CD4-positive, alpha-beta T cell (primary cell): ENCODE measurements at regions not wholly inside any gene's neighbourhood (a gene's known extent, or its start where the extent isn't known, plus 50 kb on each side); places are given as distances from the start of the nearest gene placed in this dataset.

Source experiments
- ATAC-seq: fragments of 200-7000 bp; cut with Tn5 transposase; one replicate; pipeline ENCODE4 v1.10.0; 2022; ENCODE audit warnings: mild to moderate bottlenecking; ENCODE audit not compliant: poor library complexity
- CTCF ChIA-PET: fragments of 350-600 bp; sonication (Branson Sonifier 250); formaldehyde crosslinking; loops from one replicate; lab custom pipeline; 2021; ENCODE audit warnings: antibody characterized with exemption, inconsistent platforms; lab: Charles Lee
- POLR2A ChIA-PET: fragments of 350-600 bp; sonication (Branson Sonifier 250); formaldehyde crosslinking; loops from one replicate; lab custom pipeline; 2021; ENCODE audit warnings: antibody characterized with exemption, inconsistent platforms; lab: Charles Lee
- DNase-seq, 14 experiments: peaks; one replicate each; pipeline ENCODE4 v3.0.0-alpha.2; 2013 to 2020; ENCODE audit warnings: mixed read lengths in 2 of 14
- H3K27ac ChIP-seq, 2 donors: one replicate each; pipeline versions ENCODE4 v1.5.1 to v1.7.0; 2013; ENCODE audit warnings: low read length in 2 of 2, low read depth in 1 of 2, mild to moderate bottlenecking in 1 of 2
- H3K27me3 ChIP-seq, 2 experiments: 1 replicate in 1 of 2; 2 replicates in 1 of 2; pipeline versions ENCODE4 v1.6.1 to v1.7.0; 2013; ENCODE audit warnings: low read length in 2 of 2, control low read depth in 1 of 2, mild to moderate bottlenecking in 1 of 2, moderate library complexity in 1 of 2; ENCODE audit not compliant: insufficient read depth in 2 of 2, control insufficient read depth in 1 of 2
- H3K36me3 ChIP-seq: one replicate; pipeline ENCODE4 v1.6.1; 2013; ENCODE audit warnings: low read length, control low read depth; ENCODE audit not compliant: insufficient read depth
- H3K4me1 ChIP-seq: one replicate; pipeline ENCODE4 v1.6.1; 2013; ENCODE audit warnings: low read length, control low read depth; ENCODE audit not compliant: insufficient read depth
- H3K4me3 ChIP-seq: one replicate; pipeline ENCODE4 v1.5.1; 2013; ENCODE audit warnings: mild to moderate bottlenecking, low read length, moderate library complexity
- H3K9me3 ChIP-seq, 2 experiments: 1 replicate in 1 of 2; 2 replicates in 1 of 2; pipeline versions ENCODE4 v1.6.1 to v1.7.0; 2013; ENCODE audit warnings: low read length in 2 of 2, mild to moderate bottlenecking in 2 of 2, control low read depth in 1 of 2, moderate library complexity in 1 of 2; ENCODE audit not compliant: control insufficient read depth in 1 of 2, insufficient read depth in 1 of 2
- H3K27ac Mint-ChIP-seq: one replicate; pipeline ENCODE4 v1.8.0; 2020; ENCODE audit warnings: mixed read lengths
- H3K27me3 Mint-ChIP-seq: one replicate; pipeline ENCODE4 v1.8.0; 2021; ENCODE audit warnings: mixed read lengths
- H3K36me3 Mint-ChIP-seq: one replicate; pipeline ENCODE4 v1.8.0; 2021; ENCODE audit warnings: low read depth, mixed read lengths
- H3K4me1 Mint-ChIP-seq: one replicate; pipeline ENCODE4 v1.8.0; 2021; ENCODE audit warnings: low read depth, mixed read lengths
- H3K4me3 Mint-ChIP-seq: one replicate; pipeline ENCODE4 v1.8.0; 2020; ENCODE audit warnings: mild to moderate bottlenecking, mixed read lengths
- H3K9me3 Mint-ChIP-seq: one replicate; pipeline ENCODE4 v1.8.0; 2020; ENCODE audit warnings: mixed read lengths
- intact Hi-C, 2 experiments: fragments of 100-400 bp; cut with DNase I in 1 of 2; cut with micrococcal nuclease in 1 of 2; formaldehyde crosslinking; loops; one replicate each; pipeline versions ENCODE4 v1.15.1 to v1.9.0; 2023 to 2025; cut with DNase I, micrococcal nuclease
- TF ChIP-seq, protein P1 (sequence below): fragments of 200-600 bp; IDR thresholded peaks from one replicate; pipeline ENCODE4 v1.8.0; 2022; ENCODE audit warnings: antibody characterized with exemption, mild to moderate bottlenecking

GRCh38 chr6:156556811-156557210, 220.4 kb upstream of the ARID1B start:
- CTCF ChIA-PET, result no interaction called here
- intact Hi-C loops, result no loop called here
- Histone ChIP-seq H3K4me3 (no peak overlapping the region), H3K9me3 (peaks cover 0 to 3% of the 10 kb centered on the region in 2 experiments), H3K36me3 (no peaks in the 10 kb centered on the region), H3K27ac (no peak overlapping the region), H3K4me1 (no peaks in the 10 kb centered on the region), H3K27me3 (no peaks in the 10 kb centered on the region)
- Mint-ChIP-seq H3K4me1 (no peaks in the 10 kb centered on the region), H3K27ac (no peak overlapping the region), H3K9me3 (peaks cover 7% of the 10 kb centered on the region), H3K4me3 (no peak overlapping the region), H3K27me3 (peaks cover 6% of the 10 kb centered on the region), H3K36me3 (no peaks in the 10 kb centered on the region)
- TF ChIP-seq, protein P1, sequence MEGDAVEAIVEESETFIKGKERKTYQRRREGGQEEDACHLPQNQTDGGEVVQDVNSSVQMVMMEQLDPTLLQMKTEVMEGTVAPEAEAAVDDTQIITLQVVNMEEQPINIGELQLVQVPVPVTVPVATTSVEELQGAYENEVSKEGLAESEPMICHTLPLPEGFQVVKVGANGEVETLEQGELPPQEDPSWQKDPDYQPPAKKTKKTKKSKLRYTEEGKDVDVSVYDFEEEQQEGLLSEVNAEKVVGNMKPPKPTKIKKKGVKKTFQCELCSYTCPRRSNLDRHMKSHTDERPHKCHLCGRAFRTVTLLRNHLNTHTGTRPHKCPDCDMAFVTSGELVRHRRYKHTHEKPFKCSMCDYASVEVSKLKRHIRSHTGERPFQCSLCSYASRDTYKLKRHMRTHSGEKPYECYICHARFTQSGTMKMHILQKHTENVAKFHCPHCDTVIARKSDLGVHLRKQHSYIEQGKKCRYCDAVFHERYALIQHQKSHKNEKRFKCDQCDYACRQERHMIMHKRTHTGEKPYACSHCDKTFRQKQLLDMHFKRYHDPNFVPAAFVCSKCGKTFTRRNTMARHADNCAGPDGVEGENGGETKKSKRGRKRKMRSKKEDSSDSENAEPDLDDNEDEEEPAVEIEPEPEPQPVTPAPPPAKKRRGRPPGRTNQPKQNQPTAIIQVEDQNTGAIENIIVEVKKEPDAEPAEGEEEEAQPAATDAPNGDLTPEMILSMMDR, result no peak
- POLR2A ChIA-PET, result no interaction called here
- ATAC-seq (no peak), DNase-seq (no peak)

- DNase-seq (no peak), ATAC-seq (no peak)
- Histone ChIP-seq H3K36me3 (no peaks in the 10 kb centered on the region), H3K4me1 (no peaks in the 10 kb centered on the region), H3K9me3 (peaks cover 0 to 3% of the 10 kb centered on the region in 2 experiments), H3K4me3 (no peak overlapping the region), H3K27me3 (no peaks in the 10 kb centered on the region), H3K27ac (no peak overlapping the region)
- H3K4me1 Mint-ChIP-seq, result no peaks in the 10 kb centered on the region
- TF ChIP-seq, protein P1, result no peak
- H3K9me3 Mint-ChIP-seq, result peaks cover 2% of the 10 kb centered on the region
- intact Hi-C loops, result no loop called here
- ChIA-PET CTCF (no interaction called here), POLR2A (no interaction called here)
- H3K27ac Mint-ChIP-seq, result no peak overlapping the region
- H3K36me3 Mint-ChIP-seq, result no peaks in the 10 kb centered on the region
- no peak overlapping the region for H3K4me3 Mint-ChIP-seq
- peaks cover 6% of the 10 kb centered on the region for H3K27me3 Mint-ChIP-seq
These were observed 222.1 kb upstream of the ARID1B start for GRCh38 chr6:156555116-156555515.

DNA sequence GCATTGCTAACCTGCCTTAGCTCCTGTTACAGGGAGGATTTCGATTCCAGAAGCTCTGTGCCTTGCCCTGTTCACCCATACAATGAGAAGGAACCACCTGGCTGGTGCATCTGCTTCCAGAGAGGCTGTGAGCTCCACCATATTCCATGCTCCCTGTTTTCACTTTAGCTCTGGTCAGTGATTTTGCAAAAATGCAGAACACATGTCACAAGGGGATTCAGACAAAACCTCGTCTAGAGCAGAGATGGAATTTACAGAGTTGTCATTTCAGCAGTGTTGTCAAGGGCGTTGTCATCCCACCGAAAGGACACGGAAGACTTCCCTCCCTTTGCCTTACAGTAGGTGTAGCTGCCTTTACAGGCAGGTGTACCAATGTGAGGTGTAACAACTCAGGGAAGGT, 223.0 kb upstream of the ARID1B start:
- Mint-ChIP-seq H3K4me3 (no peak overlapping the region), H3K27me3 (peaks cover 6% of the 10 kb centered on the region), H3K27ac (no peak overlapping the region), H3K4me1 (no peaks in the 10 kb centered on the region), H3K36me3 (no peaks in the 10 kb centered on the region), H3K9me3 (no peaks in the 10 kb centered on the region)
- intact Hi-C loops, result no loop called here
- H3K27me3 ChIP-seq, result no peaks in the 10 kb centered on the region
- H3K4me3 ChIP-seq, result no peak overlapping the region
- no peaks in the 10 kb centered on the region for H3K4me1 ChIP-seq
- no peak overlapping the region for H3K27ac ChIP-seq
- no peaks in the 10 kb centered on the region for H3K36me3 ChIP-seq
- TF ChIP-seq, protein P1, result no peak
- POLR2A ChIA-PET, result no interaction called here
- CTCF ChIA-PET, result no interaction called here
- H3K9me3 ChIP-seq, result peaks cover 0 to under 1% of the 10 kb centered on the region in 2 experiments
- no peak for DNase-seq
- no peak for ATAC-seq
